ENCODE measurements at regions not wholly inside any gene's neighbourhood (a gene's known extent, or its start where the extent isn't known, plus 50 kb on each side); places are given as distances from the start of the nearest gene placed in this dataset.

DNA sequence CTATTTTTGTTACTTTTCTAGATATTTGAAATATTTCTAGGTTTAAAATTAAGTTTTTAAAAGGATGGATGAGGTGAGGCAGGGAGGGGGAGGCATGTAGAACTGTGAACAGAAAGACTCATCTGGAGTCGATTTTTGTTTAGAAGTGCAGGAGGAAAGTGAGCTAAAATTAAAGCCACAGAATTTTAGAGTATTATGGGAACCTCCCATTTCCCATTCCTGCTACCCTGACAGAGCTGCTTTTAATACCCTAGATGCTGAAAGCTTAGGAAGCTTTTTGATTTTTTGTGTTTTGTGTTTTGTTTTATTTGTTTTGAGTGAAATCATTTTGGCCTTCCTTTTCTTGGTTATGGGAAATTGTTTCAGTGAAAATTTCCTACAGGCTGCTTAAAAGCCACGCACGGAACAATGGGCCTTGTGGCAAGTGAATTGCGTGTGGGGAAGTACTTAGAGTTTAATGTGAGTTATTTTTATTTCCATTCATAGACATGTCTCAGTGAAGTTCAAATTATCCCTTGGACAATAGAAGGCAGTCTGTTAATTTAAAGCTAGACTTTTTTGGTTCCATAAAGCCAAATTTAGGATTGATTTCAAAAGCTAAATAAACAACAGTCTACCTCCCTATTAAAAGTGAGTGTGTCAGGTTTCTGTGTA is 102.0 kb upstream of the HDAC9 start:
- ATAC-seq, result no peak
- H3K27ac ChIP-seq, result no peak overlapping the region
- DNase-seq, result no peak
- no peaks in the 10 kb centered on the region for H3K36me3 ChIP-seq
- no peak overlapping the region for H3K4me3 ChIP-seq
- TF ChIP-seq CTCF (IDR thresholded peaks at IDR 0.05), result no peak
- no peak for TF ChIP-seq POLR2A (IDR thresholded peaks at IDR 0.05)
- H3K27me3 ChIP-seq, result no peaks in the 10 kb centered on the region
- 45% methylated on average over 4 of the region's 4 CpGs for WGBS (ENCODE audit: insufficient coverage, low coverage, low lambda C conversion rate, missing lambda C conversion rate)
- no peaks in the 10 kb centered on the region for H3K4me1 ChIP-seq
- no peaks in the 10 kb centered on the region for H3K9me3 ChIP-seq
- intact Hi-C loops (cut with DNase I), result no loop called here

DNA sequence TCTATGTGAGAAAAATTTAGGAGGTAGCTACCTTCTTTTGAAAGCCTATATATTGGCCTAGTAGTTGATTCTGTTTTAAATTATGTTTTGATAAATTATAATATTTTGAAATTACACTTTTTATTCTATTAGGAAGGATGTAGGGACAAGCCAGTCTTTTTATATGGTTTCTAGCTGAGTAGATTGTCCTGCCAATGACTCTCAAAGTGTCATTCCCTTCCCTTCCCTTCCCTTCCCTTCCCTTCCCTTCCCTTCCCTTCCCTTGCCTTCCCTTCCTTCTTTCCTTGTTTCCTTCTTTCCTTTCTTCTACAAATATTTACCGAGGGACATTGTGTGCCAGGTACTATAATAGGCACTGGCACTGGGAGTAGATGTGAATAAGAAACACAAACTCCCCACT is 99.7 kb upstream of the HDAC9 start:
- DNase-seq, result no peak
- H3K4me3 ChIP-seq, result no peak overlapping the region
- H3K27ac ChIP-seq, result no peak overlapping the region
- H3K36me3 ChIP-seq, result no peaks in the 10 kb centered on the region
- ATAC-seq, result no peak
- H3K27me3 ChIP-seq, result no peaks in the 10 kb centered on the region
- no peaks in the 10 kb centered on the region for H3K9me3 ChIP-seq
- H3K4me1 ChIP-seq, result no peaks in the 10 kb centered on the region
- TF ChIP-seq CTCF (IDR thresholded peaks at IDR 0.05) (no peak), POLR2A (IDR thresholded peaks at IDR 0.05) (no peak)
- intact Hi-C loops (cut with DNase I), result no loop called here
- 50% methylated on average over 1 of the region's 1 CpG for WGBS (ENCODE audit: insufficient coverage, low coverage, low lambda C conversion rate, missing lambda C conversion rate)

GRCh38 chr7:18396953-18397352 is 98.6 kb upstream of the HDAC9 start:
- H3K27ac ChIP-seq, result no peak overlapping the region
- no peak overlapping the region for H3K4me3 ChIP-seq
- intact Hi-C loops (cut with DNase I), result no loop called here
- 42% methylated on average over 5 of the region's 5 CpGs for WGBS (ENCODE audit: insufficient coverage, low coverage, low lambda C conversion rate, missing lambda C conversion rate)
- H3K4me1 ChIP-seq, result no peaks in the 10 kb centered on the region
- no peak for TF ChIP-seq CTCF (IDR thresholded peaks at IDR 0.05)
- no peaks in the 10 kb centered on the region for H3K36me3 ChIP-seq
- ATAC-seq (no peak), DNase-seq (no peak)
- H3K27me3 ChIP-seq, result no peaks in the 10 kb centered on the region
- no peaks in the 10 kb centered on the region for H3K9me3 ChIP-seq

DNA sequence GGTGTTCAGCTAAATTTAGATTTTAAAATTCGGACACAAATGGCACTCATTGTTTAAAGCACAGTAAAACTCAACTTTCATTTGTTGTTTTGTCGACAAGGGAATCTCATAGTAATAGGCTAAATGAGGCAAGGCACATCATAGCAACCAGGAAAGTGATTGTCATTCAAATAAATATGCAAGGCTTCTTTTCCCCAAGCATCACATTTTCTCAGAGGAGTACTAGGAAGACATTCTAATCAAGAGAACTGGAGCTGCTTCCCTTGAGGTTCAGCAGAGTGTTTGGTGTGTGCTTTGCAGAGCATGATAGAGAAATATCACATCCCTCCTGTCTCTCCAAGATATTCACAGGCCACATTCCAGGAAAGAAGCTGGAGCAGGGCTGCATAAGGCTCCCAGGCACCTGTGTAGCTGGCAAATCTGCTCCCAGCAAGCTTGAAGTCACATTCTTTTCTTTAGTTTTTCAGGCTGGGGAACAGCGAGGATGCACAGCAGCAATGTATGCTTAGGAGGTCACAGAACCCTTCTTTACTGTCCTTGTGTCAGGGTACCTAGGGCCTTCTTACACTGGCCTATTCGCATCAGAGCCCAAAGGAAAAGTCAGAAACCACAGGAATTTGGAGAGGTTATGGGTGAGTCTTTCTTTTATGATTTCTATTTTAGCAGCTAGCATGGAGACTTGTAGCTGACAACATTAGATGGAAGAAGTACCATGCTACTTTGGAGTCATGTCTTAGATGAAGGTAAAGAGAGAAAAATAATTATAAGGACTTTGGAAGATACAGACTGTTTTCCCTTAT is 95.9 kb upstream of the HDAC9 start:
- no peak for TF ChIP-seq POLR2A (IDR thresholded peaks at IDR 0.05)
- no peak for TF ChIP-seq CTCF (IDR thresholded peaks at IDR 0.05)
- no peaks in the 10 kb centered on the region for H3K4me1 ChIP-seq
- H3K4me3 ChIP-seq, result no peak overlapping the region
- no peaks in the 10 kb centered on the region for H3K36me3 ChIP-seq
- intact Hi-C loops (cut with DNase I), result no loop called here
- H3K27me3 ChIP-seq, result peaks cover 0 to 3% of the 10 kb centered on the region in 2 donors
- DNase-seq (no peak), ATAC-seq (no peak)
- 51% methylated on average over 4 of the region's 4 CpGs for WGBS (ENCODE audit: insufficient coverage, low coverage, low lambda C conversion rate, missing lambda C conversion rate)
- no peak overlapping the region for H3K27ac ChIP-seq
- no peaks in the 10 kb centered on the region for H3K9me3 ChIP-seq

Data from right lobe of liver (tissue), 6 donors.